NCI-H774 (cell line): ENCODE measurements at regions not wholly inside any gene's neighbourhood (a gene's known extent, or its start where the extent isn't known, plus 50 kb on each side); places are given as distances from the start of the nearest gene placed in this dataset.

Source experiments
- DNase-seq: peaks from one replicate; lab custom pipeline; 2025; lab: John Stamatoyannopoulos, UW

GRCh38 chr1:114314098-114314497, 160.4 kb upstream of the SYT6 start:
- no peak for DNase-seq

DNA sequence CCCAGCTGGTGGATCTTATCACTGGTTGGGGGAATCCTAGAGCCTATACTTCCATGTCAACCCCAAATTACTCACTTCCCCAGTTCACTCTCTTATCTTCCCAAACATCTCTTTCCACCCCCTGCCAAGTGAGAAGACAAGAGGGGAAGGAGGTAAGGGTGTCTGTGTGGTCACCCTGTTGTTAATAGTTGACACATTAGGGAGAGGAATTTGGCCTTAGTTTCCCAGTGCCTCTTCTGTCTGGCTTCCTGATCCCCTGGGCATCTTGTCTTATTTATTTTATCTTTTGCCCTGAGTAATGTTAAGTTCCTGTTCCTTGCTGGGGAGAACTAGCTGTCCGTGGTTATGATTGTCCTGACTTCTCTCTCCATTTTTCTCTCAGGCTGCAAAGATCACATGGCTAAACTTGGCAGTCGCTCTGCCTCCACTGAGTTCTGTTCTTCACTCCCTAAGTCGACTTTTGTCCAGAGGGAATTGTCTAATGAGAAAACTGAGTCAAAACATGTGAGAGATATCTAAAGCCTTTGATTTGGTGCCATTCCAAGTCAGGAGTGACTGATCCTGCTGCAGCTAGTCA, 157.1 kb upstream of the SYT6 start:
- no peak for DNase-seq

DNA sequence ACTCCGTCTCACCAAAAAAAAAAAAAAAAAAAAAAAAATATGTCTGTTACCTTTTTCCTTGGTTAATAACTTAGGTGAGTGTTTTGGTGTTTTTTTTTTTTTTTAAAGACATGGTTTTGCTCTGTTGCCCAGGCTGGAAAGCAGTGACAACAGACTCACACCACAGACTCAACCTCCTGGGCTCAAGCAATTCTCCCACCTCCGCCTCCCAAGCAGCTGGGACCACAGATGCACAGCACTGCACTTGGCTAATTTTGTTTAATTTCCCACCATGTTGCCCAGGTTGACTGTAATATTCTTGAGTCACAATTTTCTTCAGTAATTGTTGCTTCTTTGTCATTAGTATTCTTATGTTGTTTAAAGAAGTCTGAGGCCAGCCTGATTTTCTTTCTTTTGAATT, 149.2 kb upstream of the SYT6 start:
- no peak for DNase-seq

DNA sequence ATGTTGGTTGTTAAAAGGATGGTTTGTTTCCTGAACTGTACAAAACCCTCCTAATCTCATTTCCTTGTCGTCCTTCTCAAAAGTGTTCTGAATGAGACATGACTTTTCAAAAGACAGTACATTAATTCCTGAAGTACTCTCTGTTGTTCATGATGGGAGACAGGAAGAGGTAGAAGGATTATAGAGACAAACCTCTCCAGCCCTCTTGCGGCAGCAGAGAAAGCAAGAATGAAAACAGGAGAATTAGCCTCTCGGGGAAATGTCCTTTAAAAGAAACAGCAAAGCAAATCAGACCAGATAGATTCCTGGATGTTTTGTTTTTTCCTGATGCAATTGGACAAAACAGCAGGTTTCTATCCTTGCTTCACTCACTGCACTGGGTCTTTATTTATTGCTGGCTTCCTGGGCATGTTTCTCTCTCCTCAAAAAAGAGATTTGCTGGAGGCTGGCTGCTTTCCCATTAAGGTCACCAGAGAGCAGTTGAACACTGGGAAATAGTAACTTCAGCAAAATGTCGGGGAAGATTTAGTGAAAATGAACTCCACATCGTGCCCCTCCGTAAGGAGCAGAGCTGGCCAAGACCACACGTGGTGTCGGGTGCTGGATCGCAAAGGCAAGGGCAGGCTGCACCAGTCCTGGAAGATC, 145.8 kb upstream of the SYT6 start:
- DNase-seq: no peak

- DNase-seq: no peak
These were observed 144.3 kb upstream of the SYT6 start for GRCh38 chr1:114298008-114298407.

DNA sequence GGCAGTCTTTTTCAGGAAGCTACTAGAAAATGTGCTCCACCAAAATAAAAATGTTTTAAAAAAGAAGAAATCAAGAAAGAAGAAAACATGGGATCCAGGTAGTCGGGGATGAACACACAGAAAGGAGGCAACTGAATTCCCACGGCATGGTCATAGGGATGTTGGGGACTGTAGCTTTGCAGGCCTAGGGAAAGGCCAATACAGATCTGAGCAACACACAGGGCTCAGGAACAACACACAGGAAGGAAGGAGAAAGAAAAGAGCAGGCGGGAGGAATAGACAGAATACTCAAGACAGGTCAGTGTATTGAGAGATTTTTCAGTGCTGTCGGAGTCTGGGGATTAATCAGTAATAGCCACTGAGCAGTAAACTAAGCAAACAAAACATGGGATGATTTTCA, 142.7 kb upstream of the SYT6 start:
- no peak for DNase-seq

GRCh38 chr1:114295321-114295720, 141.7 kb upstream of the SYT6 start:
- DNase-seq: no peak

DNA sequence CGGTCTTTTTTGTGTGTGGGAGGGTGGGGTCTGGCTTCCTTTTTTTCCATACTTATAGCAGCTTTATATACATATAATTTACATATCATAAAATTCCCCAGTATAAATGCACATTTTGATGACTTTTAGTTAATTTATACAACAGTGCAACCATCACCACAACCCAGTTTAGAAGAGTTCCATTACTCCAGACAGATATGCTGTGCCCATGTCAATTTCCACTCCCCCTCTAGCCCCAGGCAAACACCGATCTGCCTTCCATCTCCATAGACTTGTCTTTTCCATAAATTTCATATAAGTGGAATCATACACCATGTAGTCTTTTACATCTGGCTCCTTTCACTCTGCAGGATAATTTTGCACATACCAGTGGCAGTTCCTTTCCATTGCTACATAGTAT, 139.2 kb upstream of the SYT6 start:
- DNase-seq: no peak

GRCh38 chr1:114292194-114292593, 138.5 kb upstream of the SYT6 start:
- DNase-seq: no peak

- DNase-seq: no peak
These were observed 137.1 kb upstream of the SYT6 start for GRCh38 chr1:114290776-114291175.

GRCh38 chr1:114290341-114290740, 136.7 kb upstream of the SYT6 start:
- no peak for DNase-seq

GRCh38 chr1:114289824-114290223, 136.2 kb upstream of the SYT6 start:
- DNase-seq: no peak

GRCh38 chr1:114289306-114289705, 135.6 kb upstream of the SYT6 start:
- no peak for DNase-seq

GRCh38 chr1:114286960-114287359, 133.3 kb upstream of the SYT6 start:
- DNase-seq: no peak

DNA sequence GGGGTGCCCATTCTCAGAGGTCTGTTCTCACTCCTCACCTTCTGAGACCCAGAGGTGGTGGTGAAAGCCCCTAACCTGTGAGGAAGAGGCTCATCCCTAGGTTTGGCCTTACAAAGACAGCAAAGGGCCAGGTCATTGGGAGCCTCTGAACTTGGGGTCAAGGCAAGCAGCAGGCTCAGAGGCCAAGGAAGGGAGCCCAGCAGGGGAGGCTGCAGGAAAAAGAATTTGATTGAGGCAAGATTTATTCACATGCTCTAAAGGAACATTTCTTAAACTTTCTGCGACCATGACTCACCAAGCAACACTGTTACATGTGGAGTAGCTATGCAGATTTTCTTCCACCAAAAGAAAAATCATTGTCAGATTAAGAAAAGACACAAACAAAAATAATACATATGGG, 132.5 kb upstream of the SYT6 start:
- no peak for DNase-seq

DNA sequence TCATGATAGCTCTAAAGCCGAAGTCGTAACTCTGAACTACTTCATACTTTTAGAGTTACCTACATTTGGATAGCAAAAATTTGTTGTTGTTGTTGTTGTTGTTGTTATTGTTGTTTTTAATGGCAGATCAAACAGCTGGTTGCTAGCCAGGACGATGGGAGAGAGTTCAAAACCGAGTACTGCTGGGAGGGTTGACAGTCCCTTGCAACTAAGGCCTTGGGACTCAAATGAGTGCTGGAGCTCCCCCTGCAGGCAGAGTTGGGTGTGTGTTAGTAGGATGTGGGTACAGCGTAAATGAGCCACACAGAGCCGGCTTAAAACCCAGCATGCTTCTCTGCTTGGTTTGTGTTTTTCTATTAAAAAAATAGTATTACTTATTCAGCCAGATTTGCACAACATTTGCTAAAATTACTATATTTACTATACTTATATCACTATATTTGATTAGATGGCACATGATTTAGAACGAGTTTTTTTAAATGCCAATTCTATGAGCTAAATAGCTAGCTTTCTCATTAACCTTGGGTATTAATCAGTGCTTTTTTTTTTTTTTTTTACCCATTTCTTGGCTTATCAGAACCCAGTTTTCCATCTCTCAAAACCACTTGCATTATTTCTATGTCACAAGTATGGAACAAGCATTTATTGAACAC, 129.2 kb upstream of the SYT6 start:
- DNase-seq: peak; percentile 71

- DNase-seq: no peak
These were observed 125.2 kb upstream of the SYT6 start for GRCh38 chr1:114278911-114279310.

- no peak for DNase-seq
These were observed 124.8 kb upstream of the SYT6 start for GRCh38 chr1:114278430-114278829.

- no peak for DNase-seq
These were observed 121.1 kb upstream of the SYT6 start for GRCh38 chr1:114274621-114275317.

DNA sequence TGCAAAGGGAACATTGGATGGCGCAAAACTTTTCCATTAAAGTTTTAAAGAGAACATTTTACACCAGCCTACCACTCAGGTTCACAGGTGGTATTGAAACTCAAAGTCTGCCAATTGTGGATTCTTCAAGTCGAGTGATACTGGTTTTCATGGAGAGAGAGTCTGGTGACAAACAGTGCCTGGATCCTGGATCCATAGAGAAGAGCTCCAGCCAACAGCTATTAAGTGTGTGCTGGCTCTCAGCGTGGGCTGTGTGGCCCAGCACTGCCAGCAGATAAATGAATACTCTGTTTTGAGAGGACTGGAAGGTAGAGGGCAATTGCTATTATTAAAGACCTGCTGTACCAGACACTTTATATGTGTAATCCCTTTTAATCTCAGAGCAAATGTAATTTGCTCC, 118.9 kb upstream of the SYT6 start:
- DNase-seq: no peak

GRCh38 chr1:114270718-114271117, 117.0 kb upstream of the SYT6 start:
- DNase-seq: no peak

GRCh38 chr1:114270282-114270681, 116.6 kb upstream of the SYT6 start:
- no peak for DNase-seq

DNA sequence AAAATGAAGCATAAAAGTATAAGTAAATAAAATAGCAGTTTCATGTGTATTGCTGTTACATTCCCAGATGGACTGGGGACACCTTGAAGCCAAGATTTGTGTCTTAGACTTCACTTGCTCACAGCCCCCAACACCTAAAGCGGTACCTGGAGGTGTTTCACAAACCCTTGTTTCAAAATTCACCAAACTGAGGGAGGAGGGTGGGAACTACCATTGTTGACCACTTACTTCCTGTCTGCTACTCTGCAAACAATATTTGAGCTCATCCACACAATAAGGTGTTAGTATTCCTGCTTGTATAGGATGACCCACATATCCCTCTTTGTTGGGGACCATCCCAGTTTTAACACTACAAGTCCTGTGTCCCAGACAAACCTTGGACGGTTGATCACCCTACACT, 115.9 kb upstream of the SYT6 start:
- no peak for DNase-seq
